HG03457 (cell line): ENCODE measurements at regions not wholly inside any gene's neighbourhood (a gene's known extent, or its start where the extent isn't known, plus 50 kb on each side); places are given as distances from the start of the nearest gene placed in this dataset.
A peak's percentile ranks its signal among the peaks of the same experiment; 100 is the strongest.
"Not testable (repeated sequence)": the region's sequence is repeated elsewhere in the genome, so short reads cannot be mapped to it uniquely, and the experiment has no call there.

ENCODE experiments used
- ATAC-seq: cut with Tn5 transposase; IDR thresholded peaks from one replicate; pipeline ENCODE4 v1.9.1; 2021; ENCODE audit warnings: moderate number of reproducible peaks; ENCODE audit not compliant: unreplicated experiment

DNA sequence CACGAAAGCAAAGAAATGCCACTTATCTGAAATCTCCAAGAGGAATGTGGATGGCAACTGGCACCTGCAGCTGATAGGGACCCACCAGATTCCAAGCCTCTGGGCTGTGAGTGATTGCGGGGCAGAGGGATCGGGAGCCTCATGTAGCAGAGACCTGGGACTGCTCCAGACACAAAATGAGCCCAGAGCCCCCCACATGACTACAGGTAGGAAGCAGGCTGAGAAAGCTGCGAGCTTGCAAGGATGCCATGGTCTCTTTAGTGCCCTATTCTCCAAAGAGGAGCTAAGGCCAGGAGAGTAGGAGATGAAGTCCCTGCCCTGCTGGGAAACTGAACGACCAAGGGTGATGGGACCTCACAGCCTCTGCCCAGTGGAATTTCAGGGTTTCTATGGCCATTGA lies 305.4 kb upstream of the CHRNA7 start:
- ATAC-seq: not testable (repeated sequence)

DNA sequence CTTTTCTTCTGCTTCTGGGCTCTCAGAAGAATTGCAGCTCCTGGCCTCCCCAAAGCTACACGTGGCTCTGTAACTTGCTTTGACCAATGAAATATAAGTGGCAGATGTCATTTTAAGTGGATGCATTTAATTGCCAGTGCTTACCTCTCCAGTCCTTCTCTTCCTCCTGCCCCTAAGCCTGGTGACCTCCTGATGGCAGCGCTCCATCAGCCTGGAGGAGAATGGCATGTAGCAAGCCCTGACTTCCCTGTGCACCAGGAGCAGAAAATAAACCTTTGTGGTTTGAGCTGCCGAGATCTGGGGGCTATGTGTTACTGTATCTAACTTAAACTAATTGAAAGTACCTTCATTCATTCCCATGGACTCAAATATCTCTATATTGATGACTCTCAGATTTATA lies 304.7 kb upstream of the CHRNA7 start:
- not testable (repeated sequence) for ATAC-seq

DNA sequence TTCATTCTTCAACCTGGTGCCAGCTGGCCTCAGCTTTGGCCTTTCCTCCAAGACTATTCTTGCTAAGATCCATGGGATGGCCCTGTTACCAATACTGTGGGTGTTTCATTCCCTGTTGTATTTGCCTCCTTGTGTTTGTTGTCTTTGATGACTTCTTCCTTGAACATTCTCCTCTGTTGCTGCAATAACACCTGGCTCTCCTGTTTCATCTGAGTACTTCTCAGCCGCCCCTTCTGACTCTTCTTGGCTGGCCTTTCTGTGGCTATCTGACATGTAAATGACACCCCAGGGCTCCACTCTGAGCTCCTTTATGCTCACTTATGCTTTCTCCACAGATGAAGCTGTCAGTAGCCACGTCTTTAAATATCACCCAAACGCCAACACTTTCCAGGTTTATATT lies 302.7 kb upstream of the CHRNA7 start:
- no peak for ATAC-seq

DNA sequence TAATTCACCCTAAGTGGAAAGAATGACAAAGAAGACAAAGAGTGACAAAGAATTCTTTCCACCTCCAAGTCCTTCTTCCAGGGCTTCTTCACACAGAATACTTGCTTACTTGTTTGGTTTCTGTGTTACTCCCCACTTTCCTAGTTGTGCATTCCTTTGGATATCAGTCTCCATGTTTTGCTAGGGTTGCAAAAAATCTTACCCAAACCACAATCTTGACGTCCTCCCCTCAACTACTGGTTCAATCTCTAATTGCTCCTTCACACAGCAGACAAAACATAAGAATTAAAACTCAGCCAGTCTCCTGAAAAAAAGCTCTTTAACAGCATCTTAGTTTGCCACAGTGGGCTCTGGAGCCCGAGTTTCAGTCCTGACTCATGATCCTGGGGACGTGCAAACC lies 297.6 kb upstream of the CHRNA7 start:
- ATAC-seq: no peak

DNA sequence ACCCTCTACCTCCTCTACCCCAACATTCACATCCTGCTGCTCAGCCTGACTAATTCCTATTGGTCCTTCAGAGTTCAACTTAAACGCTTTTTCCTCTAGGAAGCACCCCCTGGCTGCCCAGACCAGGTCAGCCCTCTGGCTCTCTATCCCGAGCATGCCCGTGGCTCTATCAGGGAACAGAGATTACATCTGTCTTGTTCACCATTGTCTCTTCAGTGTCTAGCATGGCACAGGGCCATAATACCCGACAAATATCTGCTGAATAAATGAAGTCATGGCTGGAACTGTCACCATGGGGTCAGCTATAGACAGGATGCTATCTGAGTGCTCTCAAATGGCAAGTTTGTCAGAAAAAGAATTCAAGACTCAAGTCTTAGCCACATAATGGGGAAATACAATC lies 296.9 kb upstream of the CHRNA7 start:
- no peak for ATAC-seq

DNA sequence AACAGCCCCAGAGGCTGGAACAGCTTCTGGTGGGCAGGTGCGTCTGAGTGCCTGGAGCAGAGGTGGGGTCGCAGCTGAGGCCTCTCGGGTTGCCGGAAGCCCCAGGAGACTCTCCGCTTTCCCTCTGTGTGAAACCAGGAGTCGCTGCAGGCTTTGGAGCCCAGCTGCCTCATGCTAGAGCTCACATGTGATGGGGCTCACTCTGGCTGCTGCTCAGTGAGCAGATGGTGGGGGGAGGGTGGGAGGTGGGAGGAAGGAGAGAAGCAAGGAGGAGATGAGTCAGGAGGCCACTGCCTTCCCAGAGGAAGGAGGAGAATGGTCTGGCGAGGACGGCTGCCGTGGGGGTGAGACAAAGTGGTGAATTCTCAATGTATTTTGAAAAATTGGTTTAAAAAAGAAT lies 290.1 kb upstream of the CHRNA7 start:
- no peak for ATAC-seq

DNA sequence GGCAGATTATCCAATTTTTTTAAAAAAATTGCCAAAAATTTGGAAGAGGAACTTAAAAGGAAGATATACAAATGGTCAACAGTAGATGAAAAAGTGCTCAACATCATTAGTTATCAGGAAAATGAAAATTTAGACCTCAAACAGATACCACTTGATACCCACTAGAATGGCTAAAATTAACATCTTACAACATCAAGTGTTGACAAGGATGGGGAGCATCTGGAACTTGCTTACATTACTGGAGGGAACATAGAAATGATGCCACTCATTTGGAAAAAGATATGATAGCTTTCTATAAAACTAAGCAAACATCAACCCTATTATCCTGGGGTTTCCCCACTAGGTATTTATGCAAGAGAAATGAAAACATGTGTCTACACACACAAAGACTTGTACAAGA lies 284.5 kb upstream of the CHRNA7 start:
- no peak for ATAC-seq

DNA sequence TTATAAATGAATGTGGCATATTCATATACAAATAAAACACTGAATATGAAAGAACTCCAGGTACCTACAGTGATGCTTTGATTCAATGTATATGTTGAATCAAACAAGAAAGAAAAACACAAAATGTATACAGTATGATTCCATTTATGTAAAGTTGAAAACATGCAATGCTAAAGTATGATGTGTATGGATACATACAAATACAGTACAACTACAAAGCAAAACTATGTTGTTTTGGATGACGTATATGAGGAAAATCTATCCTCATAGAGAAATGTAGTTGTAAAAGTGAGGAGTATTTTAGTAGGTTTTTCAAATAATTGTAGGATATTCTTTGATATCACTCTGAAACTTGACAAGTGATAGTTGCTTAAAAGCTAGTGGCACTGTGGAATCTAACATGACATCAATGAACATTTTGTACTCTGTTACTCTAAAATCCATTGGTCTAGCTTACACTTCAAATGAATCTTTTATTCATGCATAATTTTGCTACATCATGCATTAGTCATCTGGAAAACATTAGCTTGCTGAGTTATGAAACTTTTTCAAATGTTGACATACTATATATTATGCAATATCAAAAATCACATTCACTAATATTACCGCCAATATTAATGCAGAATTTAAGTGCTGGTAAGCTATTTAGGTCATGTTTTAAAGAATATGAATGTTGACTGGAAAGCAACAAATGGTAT lies 278.1 kb upstream of the CHRNA7 start:
- ATAC-seq: no peak

DNA sequence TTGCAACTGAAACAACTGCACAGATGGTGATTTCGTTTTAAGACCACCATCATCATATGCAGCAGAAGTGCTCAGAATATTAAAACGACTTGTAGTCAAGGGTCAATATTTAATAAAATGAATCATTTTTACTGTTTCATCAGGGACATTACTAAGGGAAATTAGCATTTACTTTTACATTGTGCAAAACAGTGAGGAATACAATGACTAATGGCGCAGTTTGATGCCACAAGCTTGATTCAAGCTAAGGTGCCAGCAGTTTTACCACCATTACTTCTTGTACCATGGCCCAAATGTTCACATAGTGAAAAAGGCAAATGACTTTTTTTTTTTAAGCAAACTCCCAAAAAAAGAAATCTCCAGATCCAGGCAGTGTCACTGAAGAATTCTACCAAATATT lies 277.4 kb upstream of the CHRNA7 start:
- ATAC-seq: no peak

DNA sequence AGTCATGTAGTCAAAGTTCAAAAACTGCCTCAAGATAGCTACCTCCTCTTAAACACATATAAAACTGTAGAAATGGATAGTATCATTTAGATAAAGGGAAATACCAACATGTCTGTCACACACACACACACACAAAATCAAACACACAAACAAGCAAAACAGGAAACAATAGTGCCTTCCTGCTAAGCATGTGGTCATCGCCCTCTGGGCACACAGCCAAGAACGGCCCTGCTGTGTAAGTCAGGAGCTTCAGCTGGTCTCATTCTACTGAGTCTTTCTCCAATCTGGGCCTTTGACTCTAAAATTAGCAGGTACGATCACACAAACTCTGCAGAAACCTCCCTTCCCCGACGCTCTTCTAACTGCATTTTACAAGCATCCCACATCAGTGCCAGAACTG lies 272.2 kb upstream of the CHRNA7 start:
- no peak for ATAC-seq

DNA sequence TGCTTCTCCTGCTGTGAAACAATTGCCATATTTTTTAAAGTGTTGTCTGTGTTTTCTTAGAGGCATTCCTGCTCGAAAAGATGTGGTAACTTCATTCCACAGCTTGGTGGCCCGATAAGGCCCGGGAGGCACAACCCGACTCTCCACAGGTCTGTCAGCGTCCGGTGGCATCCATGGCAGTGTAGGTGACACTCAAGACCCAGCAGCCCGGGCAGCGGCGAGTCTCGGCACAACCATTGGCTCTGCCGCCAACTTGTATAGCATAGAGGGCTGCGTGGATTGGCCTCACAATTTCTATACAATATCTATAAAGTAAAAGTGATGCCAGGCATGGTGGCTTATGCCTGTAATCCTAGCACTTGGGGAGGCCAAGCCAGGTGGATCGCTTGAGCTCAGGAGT lies 262.3 kb upstream of the CHRNA7 start:
- no peak for ATAC-seq

DNA sequence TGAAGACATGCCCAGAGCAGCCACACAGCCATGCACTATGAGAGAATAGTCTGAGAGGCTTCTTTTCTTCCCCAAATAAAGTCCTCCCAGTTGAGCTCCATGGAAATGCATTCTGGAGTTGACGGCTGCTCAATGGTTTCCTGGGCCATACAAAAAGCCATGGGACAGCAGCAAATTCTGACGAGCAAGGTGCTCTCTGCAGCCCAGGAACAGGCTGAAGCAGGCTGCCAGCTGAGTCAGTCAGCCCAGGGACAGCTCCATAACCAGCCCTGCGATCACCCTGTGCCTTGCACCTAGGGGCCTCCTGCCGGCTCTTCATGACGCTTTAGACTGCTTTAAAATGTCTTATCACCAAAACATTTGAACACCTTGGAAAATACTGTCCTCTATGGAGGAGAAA lies 256.3 kb upstream of the CHRNA7 start:
- ATAC-seq: no peak

DNA sequence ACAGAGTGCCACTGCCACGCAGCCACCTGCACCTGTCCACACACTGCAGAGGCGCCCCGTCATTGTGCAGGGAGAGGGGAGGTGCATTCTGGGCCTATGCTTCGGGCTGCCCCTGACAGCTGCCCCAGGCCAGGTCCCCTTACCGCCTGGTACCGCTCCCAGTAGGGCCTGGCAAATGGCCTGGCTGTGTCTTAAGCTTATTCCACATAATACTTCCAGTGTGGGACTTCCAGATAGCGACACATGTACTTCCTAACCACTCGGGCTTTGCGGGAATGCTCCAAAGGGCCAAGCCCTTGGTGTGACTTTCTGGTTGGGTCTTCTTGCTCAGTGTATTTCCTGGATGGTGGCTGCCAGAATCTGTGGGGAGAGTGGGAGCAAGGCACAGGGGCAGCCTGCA lies 254.3 kb upstream of the CHRNA7 start:
- no peak for ATAC-seq

DNA sequence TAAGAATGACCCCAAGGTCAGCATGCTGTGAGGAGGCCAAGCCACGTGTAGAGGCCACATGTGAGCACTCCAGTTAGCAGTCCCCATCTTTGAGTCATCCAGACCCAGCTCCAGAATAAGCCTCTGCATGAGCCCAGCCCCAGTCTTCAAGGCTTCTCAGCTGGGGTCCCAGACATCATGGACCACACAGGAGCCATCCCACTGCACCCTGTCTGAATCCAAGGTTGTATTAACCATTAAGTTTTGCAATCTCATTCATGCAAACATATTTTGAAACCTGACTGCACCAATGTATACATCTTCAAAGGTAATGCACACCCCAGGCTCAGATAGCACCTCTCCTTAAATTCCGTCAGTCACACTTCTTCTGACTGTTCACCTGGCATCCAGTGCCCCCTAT lies 249.1 kb upstream of the CHRNA7 start:
- ATAC-seq: no peak

DNA sequence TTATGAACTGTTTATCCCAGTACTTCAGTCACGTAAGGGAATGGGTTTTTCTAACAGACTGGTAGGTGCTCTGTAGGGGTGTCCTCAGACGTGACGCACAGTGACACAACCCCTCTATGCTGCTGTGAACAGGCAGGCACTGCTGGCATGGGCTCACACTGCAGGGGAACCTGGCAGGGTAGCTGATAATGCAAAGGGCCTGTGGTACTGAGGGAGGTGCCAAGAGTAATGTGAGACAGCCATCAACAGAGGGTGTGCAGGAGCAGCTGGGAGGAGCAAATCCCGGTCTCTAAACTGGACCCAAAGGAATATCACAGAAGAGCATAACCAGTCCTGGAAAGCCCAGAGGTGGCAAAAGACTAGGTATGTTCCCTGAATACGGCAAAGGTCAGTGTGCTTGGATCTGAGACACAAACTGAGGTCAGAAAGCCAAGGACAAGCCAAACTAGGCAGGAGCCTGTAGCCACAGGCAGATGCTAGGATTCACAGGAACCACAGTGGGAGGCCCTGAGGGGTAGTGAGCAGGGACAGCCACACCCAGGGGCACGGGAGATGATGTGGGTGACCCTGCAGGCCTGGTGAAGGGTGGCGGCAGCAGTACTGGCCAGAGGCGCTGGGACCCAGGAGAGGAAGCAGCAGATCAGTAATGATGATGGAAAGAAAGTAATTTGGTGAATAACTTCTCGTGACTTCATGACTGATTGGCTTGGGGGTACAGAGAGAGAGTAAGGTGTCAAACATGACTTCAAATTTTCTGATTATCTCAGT lies 248.1 kb upstream of the CHRNA7 start:
- no peak for ATAC-seq

DNA sequence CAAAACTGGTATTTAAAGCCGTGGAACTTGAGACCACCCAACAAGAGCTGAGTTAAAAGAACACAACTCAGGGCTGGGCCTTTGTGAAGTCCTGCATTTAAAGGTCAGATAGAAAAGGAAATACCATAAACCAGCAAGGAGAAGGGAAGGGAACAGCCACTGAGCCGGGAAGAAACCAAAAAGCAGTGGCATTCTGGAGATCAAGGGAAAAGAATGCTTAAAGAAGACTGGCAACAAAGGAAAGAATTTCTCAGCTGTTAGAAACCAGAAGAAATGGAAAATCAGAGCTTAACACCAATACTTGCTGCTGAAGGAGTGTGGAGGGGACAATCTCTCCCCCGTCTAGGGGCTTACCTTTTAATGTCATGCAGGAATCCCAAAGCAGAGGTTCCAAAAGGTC lies 247.4 kb upstream of the CHRNA7 start:
- ATAC-seq: no peak

DNA sequence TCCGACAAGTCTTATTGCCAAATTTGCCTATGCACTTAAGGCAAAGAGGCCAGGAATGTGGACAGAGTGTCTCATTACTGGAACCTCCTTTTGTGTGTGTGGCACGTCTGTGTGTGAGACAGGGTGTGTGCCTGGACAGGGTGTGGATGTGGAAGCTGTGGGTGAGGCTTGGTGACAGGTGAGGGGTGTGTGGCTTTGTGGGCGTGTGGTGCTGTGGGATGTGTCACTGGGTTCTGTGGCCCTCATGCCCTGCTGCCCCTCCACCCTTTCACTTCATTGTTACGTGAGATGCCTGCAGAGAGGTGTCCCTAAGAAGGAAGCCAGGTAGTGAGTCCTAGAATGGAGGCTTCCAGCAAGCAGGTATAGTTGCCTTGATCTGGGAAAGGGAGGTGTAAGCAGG lies 244.0 kb upstream of the CHRNA7 start:
- ATAC-seq: no peak

DNA sequence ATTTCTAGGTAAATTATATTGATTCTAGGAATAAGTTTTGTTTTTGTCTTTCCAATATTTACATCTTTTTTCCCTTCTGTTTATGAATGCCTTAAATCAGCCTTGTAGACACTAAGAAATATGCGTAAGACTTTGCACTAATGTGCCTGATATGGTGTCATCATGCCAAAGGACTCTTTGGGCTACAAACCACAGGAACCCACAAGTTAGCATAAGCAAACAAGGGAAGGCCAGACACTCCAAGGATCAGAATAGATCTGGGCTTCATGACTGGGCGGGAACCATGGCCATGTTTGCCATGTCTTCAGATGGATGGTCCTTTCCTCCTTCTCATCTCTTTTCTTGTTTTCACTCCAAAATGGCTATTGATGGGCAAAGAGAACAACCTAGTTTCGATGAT lies 242.2 kb upstream of the CHRNA7 start:
- ATAC-seq: no peak

DNA sequence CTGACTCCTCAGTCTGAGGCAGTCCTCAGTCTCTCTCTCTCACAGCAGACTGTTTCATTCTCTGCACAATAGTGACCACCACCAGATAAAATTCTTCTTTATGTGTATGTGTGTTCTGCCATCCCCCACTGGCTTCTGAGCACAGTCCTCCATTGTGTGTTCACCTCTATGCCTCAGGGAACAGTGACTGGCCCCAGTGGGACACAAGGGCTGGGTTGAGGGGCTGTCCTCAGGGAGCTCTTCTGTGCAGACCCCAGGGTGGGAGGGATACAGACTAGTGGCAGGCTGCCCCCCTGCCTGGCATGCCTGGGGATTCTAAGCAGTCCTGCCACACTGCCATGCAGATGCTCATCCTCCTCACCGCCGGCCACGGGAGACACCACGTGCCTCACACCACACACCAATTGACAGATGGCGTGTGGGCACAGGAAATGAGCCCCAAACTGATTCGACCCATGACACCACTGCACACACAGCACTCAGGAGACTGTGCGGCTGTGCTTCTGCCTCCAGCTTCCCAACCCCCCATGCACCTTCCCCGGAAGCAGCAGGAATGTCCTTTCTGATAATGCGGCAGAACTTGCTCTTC lies 237.6 kb upstream of the CHRNA7 start:
- ATAC-seq: no peak

DNA sequence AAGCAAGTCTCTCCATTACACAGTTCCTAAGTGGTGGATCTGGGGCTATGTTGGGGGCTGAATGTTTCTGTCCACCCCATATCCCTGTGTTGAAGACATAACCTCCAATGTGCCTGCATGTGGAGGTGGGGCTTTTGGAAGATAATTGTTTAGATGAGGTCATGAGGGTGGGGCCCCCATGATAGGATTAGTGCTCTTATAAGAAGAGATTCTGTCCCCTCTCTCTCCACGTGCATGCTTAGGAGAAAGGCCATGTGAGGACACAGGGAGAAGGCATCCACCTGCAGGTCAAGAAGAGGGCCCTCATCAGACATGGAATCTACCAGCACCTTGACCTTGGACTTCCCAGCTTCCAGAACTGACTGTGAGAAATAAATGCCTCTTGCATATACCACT lies 231.0 kb upstream of the CHRNA7 start:
- ATAC-seq: no peak

DNA sequence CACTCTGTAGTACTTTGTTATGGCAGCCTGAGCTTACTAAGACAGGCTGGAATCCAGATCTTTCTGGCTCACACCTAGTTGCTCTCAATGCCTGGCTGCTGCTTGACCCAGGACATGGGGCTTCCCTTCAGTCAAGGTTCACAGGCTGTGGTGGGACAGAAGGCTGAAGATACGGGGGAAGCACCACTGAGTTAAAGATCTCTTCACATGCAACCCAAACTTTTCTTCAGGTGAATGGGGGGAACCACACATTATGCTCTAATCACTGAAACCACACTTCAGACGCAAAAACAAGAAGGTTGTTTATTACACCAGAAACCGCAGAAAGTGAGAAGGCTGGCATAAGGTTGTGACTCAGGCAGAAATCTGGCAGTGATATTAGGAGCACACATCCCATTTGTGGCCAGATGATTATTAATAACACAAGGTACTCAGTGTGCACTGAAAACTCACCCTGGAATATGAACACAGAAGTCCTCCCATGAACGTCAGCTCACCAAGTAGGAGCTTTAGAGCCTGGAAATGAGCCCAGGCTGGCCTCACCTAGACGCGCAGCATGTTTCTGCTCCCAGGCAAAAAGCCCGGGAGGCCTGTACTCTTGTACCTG lies 230.5 kb upstream of the CHRNA7 start:
- peak; percentile 79 for ATAC-seq

DNA sequence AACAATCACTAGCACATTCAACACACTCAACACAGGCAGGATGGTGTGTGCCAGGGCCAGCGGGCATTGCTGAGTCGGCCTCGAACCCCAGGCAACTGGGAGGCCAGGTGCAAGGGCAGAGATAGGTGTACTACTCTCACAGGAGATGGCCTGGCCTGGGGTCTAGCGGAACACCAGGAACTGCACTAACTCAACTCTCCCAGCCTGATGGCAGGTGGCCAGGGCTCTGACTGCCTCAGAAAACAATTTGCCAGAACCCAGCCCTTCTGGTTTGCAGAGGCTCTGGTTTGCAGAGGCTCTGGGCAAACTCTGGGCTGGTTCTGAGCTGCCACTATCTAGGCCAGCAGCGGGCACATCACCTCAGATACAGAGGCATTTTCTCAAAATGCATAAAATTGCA lies 229.2 kb upstream of the CHRNA7 start:
- no peak for ATAC-seq
